Cardiac muscle cell (in vitro differentiated cells and primary cell): ENCODE measurements at regions not wholly inside any gene's neighbourhood (a gene's known extent, or its start where the extent isn't known, plus 50 kb on each side); places are given as distances from the start of the nearest gene placed in this dataset.
"Not testable (repeated sequence)": the region's sequence is repeated elsewhere in the genome, so short reads cannot be mapped to it uniquely, and the experiment has no call there.

Experiments used
- DNase-seq, 2 donors: peaks; one replicate each; pipeline versions ENCODE4 v3.0.0 to v3.0.0-alpha.2; 2010 to 2017; ENCODE audit warnings: low read depth in 1 of 2, low spot score in 1 of 2
- H3K27ac ChIP-seq: fragments of 200-600 bp; sonication (generic); 2 replicates; pipeline ENCODE4 v1.5.1; 2016
- H3K27me3 ChIP-seq: fragments of 200-600 bp; sonication (generic); 2 replicates; pipeline ENCODE4 v1.6.0; 2016; ENCODE audit warnings: control low read depth
- H3K36me3 ChIP-seq: fragments of 200-600 bp; sonication (generic); 2 replicates; pipeline ENCODE4 v1.5.1; 2016; ENCODE audit warnings: control low read depth
- H3K4me1 ChIP-seq: fragments of 200-600 bp; sonication (generic); 2 replicates; pipeline ENCODE4 v1.8.1; 2017; ENCODE audit warnings: low read depth, mild to moderate bottlenecking, mixed run types
- H3K4me3 ChIP-seq: fragments of 200-600 bp; sonication (generic); 2 replicates; pipeline ENCODE4 v1.5.1; 2016; ENCODE audit warnings: mild to moderate bottlenecking
- H3K9me3 ChIP-seq: fragments of 200-600 bp; sonication (generic); 2 replicates; pipeline ENCODE4 v1.5.1; 2017; ENCODE audit warnings: low read depth, mild to moderate bottlenecking, control low read depth
- TF ChIP-seq, protein P1 (sequence below): IDR thresholded peaks from 2 replicates; pipeline ENCODE4 v1.5.1; 2012; ENCODE audit warnings: low read depth, mild to moderate bottlenecking, low read length

DNA sequence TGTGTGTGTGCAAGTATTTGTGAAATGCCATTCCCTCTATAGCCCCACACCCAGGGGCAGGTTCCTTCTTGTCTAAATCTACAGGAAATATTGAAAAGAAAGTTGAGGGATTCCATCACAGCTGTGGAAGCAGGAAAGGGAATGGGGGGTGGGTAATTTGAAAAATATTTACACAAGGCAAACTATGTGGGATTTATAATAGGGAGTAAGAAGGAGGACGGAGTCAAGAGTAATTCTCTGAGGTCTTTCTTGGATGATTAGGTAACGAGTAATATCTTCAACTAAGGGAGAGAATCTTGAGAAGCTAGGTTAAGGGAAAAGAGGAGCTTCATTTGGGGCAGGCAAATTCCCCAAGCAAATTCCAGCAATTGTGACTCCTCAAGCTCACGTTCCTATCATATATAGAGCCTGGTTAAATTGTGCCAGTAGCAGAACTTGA is 113.5 kb upstream of the SGK1 start:
- H3K27me3 ChIP-seq, result no peaks in the 10 kb centered on the region
- H3K4me1 ChIP-seq, result no peaks in the 10 kb centered on the region
- no peaks in the 10 kb centered on the region for H3K36me3 ChIP-seq
- TF ChIP-seq, protein P1, sequence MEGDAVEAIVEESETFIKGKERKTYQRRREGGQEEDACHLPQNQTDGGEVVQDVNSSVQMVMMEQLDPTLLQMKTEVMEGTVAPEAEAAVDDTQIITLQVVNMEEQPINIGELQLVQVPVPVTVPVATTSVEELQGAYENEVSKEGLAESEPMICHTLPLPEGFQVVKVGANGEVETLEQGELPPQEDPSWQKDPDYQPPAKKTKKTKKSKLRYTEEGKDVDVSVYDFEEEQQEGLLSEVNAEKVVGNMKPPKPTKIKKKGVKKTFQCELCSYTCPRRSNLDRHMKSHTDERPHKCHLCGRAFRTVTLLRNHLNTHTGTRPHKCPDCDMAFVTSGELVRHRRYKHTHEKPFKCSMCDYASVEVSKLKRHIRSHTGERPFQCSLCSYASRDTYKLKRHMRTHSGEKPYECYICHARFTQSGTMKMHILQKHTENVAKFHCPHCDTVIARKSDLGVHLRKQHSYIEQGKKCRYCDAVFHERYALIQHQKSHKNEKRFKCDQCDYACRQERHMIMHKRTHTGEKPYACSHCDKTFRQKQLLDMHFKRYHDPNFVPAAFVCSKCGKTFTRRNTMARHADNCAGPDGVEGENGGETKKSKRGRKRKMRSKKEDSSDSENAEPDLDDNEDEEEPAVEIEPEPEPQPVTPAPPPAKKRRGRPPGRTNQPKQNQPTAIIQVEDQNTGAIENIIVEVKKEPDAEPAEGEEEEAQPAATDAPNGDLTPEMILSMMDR, result no peak
- H3K4me3 ChIP-seq, result no peak overlapping the region
- DNase-seq, result no peak
- no peak overlapping the region for H3K27ac ChIP-seq
- H3K9me3 ChIP-seq, result no peaks in the 10 kb centered on the region

DNA sequence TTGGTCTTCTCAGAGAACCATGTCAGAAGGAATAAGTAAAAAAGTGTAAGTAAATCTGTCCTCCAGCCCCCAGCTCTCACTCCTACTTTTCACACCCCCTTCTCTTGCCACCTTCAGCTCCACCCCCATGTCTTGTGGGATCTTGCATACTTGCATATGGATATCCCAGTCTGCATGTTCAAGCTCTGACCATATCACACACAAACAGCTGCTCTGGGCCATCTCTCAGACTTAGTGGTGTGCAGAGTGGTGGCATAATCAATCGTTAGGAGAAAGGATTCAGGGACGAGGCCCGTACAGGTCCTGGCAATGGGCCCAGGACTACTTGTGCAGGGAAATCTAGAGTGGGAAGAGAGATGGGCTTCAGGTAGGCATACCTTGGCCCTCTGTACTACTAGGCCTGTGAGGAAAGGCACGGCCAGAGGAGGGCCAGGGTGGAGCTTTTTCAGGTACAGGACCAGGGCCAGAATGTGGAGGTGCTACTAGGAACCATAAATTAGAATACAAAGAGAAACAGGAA is 112.0 kb upstream of the SGK1 start:
- Histone ChIP-seq H3K4me1 (no peaks in the 10 kb centered on the region), H3K27me3 (no peaks in the 10 kb centered on the region), H3K36me3 (no peaks in the 10 kb centered on the region), H3K27ac (no peak overlapping the region), H3K9me3 (no peaks in the 10 kb centered on the region), H3K4me3 (no peak overlapping the region)
- DNase-seq, result no peak
- TF ChIP-seq, protein P1, result no peak

DNA sequence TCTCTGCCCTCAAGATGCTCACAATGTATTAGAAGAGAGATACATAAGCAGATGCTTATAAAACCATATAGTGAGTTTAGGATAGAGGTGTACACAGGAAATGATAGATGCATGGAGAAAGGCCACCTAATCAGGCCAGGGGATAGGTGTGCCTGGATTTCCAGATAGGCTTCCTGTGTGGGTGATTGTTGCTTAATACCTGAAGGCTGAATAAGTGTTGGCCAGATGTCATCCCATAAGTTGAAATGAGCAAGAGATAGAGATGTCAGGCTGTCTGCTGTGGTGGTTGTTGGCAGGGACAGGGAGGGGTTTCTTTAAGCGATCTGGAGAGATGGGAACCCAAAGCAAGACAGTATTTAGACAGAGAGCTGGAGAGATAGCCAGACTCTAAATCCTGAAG is 109.8 kb upstream of the SGK1 start:
- no peak overlapping the region for H3K27ac ChIP-seq
- no peak overlapping the region for H3K4me3 ChIP-seq
- no peaks in the 10 kb centered on the region for H3K9me3 ChIP-seq
- H3K27me3 ChIP-seq, result no peaks in the 10 kb centered on the region
- no peak for DNase-seq
- no peaks in the 10 kb centered on the region for H3K36me3 ChIP-seq
- TF ChIP-seq, protein P1, result no peak
- H3K4me1 ChIP-seq, result no peaks in the 10 kb centered on the region

DNA sequence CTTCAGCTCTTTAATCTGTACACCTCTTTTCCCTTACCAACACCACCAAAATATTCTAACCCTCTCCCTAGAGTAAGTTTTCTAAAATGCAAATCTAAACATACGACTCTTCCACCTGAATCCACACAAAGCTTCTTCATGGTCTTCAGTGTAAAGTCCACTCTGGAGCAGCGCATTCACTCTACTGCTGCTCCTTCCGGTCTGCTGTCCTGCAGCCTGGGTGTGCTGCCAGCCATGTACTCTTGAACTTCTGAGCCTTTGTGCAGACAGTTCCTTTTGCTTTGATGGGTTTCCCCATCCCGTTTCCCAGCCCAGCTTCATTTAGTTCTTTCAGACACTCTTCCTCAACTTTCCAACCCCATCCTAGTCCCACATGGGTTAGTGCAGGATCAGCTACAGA is 108.7 kb upstream of the SGK1 start:
- no peak for DNase-seq
- Histone ChIP-seq H3K27ac (no peak overlapping the region), H3K9me3 (no peaks in the 10 kb centered on the region), H3K4me3 (no peak overlapping the region), H3K4me1 (no peaks in the 10 kb centered on the region), H3K36me3 (no peaks in the 10 kb centered on the region), H3K27me3 (no peaks in the 10 kb centered on the region)
- TF ChIP-seq, protein P1, result no peak

DNA sequence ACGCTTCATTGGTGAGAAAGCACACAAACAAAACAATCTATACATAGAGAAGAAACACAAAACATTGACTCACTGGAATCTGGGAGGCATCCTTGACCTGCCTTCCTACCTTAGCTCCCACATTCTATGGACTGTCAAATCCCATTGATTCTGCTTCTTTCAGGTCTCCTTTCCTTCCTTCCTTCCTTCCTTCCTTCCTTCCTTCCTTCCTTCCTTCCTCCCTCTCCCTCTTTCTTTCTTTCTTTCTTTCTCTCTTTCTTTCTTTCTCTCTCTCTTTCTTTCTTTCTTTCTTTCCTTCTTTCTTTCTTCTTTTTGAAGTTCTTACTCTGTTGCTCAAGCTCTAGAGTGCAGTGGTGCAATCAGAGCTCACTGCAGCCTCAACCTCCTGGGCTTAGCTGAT is 108.0 kb upstream of the SGK1 start:
- not testable (repeated sequence) for H3K9me3 ChIP-seq, H3K36me3 ChIP-seq, DNase-seq, H3K4me1 ChIP-seq, H3K4me3 ChIP-seq, H3K27me3 ChIP-seq, H3K27ac ChIP-seq

DNA sequence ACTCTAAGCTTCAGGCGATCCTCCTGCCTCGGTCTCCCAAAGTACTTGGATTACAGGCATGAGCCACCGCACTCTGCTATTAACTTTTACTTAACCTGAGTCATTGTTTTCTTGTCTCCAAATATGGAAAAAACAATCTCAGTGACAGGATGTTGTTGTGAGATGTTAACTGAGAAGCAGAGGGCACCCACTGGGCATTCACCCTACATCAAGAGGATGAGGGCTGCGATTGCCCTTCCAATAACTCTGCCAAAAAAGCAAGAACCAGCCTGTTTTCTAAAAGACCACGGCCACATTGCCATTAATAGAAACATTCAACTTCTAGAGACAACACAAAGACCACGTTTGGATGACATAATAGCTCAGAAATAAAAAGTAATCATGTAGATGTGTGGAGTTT is 107.6 kb upstream of the SGK1 start:
- H3K27ac ChIP-seq, result no peak overlapping the region
- no peaks in the 10 kb centered on the region for H3K9me3 ChIP-seq
- TF ChIP-seq, protein P1, result no peak
- H3K4me1 ChIP-seq, result no peaks in the 10 kb centered on the region
- H3K27me3 ChIP-seq, result no peaks in the 10 kb centered on the region
- DNase-seq, result no peak
- no peaks in the 10 kb centered on the region for H3K36me3 ChIP-seq
- H3K4me3 ChIP-seq, result no peak overlapping the region
